C4-2B (cell line): ENCODE measurements at regions not wholly inside any gene's neighbourhood (a gene's known extent, or its start where the extent isn't known, plus 50 kb on each side); places are given as distances from the start of the nearest gene placed in this dataset.
A peak's percentile ranks its signal among the peaks of the same experiment; 100 is the strongest.

Source experiments
- H3K27ac ChIP-seq: fragments of 450-650 bp; 2 replicates; pipeline ENCODE4 v1.5.1; 2017
- ZFX ChIP-seq: fragments of 450-650 bp; IDR thresholded peaks from 2 replicates; pipeline ENCODE4 v1.6.1; 2017
- TF ChIP-seq, protein P1 (sequence below): fragments of 450-650 bp; conservative IDR thresholded peaks from 2 replicates; pipeline ENCODE4 v1.5.1; 2017; ENCODE audit warnings: mild to moderate bottlenecking

DNA sequence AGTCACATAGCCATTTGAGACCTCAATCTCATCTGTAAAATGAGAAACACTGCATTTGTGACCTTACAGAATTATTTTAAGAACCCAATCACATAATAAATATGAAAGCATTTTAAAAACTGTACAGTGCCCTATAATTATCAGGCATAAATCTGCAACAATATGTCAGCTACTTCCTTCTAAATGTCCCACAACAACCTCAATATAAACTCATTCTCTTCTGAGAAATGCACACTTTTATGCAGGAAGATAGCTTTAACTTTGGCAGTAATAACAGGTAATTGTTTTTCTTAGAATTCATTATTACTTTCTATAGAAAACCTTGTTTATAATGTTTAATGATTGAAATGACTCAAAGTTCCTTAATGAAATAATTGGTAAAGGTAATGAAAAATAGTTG is 400.7 kb upstream of the AGTR1 start:
- TF ChIP-seq ZFX: no peak
- TF ChIP-seq, protein P1, sequence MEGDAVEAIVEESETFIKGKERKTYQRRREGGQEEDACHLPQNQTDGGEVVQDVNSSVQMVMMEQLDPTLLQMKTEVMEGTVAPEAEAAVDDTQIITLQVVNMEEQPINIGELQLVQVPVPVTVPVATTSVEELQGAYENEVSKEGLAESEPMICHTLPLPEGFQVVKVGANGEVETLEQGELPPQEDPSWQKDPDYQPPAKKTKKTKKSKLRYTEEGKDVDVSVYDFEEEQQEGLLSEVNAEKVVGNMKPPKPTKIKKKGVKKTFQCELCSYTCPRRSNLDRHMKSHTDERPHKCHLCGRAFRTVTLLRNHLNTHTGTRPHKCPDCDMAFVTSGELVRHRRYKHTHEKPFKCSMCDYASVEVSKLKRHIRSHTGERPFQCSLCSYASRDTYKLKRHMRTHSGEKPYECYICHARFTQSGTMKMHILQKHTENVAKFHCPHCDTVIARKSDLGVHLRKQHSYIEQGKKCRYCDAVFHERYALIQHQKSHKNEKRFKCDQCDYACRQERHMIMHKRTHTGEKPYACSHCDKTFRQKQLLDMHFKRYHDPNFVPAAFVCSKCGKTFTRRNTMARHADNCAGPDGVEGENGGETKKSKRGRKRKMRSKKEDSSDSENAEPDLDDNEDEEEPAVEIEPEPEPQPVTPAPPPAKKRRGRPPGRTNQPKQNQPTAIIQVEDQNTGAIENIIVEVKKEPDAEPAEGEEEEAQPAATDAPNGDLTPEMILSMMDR: no peak

DNA sequence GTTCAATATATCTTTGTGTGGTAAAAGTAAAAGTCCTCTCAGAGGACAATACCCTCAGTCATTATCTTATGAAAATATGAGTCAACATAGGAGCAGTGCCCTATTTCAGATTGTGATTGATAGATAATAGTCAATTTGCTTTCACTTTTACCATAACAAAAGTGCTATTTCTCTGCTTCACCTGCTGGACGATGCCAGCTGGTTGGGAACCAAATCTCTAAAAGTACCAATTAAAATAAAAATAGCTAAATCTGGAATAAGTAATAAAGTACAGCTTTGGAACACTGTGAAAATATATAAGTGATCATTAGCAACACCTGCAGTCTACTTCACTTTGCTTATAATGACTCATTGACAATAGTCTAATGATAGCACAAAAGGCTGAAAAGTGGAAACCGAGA is 390.3 kb upstream of the AGTR1 start:
- TF ChIP-seq, protein P1: no peak
- no peak for TF ChIP-seq ZFX
- H3K27ac ChIP-seq: no peak overlapping the region

More for the DNA sequence above, 400.7 kb upstream of the AGTR1 start:
- H3K27ac ChIP-seq: no peak overlapping the region

DNA sequence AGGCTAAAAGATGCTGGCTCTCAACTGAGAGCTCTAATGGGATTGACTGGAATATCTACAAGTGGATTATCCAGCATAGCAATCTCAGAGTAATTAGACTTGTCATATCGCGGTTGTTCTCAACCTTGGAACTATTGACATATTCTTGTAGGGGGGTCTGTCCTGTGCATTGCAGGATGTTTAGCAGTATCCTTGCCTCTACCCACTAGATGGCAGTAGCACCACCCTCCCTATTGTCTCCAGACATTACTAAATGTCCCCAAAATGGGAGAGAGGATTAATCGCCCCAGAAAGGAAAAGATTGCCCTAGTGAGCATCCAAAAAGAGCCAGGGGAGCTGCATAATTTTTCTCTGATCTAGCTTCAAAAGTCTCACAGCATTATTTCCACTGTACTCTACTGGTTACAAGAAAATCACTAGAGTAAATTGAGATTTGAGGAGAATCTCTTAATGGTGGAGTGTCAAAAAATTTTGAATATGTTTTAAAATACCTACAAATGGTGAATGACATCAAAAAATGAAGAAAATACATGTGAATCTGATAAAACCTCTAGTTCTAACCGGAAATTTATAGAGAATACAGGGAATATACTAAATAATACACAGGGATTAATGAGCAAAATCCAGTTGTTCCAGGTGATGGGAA is 388.2 kb upstream of the AGTR1 start:
- H3K27ac ChIP-seq: no peak overlapping the region
- TF ChIP-seq ZFX: no peak
- TF ChIP-seq, protein P1: peak; percentile 93

DNA sequence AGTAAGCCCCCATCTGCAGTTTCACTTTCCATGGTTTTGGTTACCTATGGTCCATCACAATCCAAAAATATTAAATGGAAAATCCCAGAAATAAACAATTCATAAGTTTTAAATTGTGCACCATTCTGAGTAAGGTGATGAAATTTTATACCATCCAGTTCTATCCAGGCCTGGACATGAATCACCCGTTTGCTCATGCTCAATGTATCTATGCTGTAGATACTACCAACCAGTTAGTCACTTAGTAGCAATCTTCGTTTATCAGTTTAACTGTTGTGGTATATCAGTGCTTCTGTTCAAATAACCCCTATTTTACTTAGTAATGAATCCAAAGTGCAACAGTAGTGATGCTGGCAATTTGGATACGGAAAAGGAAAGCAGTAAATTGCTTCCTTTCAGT is 381.9 kb upstream of the AGTR1 start:
- no peak overlapping the region for H3K27ac ChIP-seq
- no peak for TF ChIP-seq ZFX
- TF ChIP-seq, protein P1: no peak

DNA sequence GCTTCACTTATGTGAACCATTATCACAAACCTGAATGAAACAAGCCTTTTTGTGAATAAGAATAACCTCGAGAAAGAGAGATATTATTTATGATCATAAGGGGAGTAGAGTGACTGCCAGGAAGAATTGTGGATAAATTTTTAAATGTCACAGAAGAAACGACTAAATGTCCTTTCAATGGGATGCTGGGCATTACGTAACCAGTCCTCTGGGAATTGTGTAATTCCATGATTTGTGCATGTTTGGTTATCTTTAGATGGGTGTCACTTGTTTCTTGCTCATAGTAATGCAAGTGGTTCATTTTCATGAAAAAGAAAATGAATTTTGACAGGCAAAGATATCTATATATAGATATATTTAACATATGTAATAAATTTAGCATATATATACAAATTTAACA is 379.5 kb upstream of the AGTR1 start:
- no peak overlapping the region for H3K27ac ChIP-seq

DNA sequence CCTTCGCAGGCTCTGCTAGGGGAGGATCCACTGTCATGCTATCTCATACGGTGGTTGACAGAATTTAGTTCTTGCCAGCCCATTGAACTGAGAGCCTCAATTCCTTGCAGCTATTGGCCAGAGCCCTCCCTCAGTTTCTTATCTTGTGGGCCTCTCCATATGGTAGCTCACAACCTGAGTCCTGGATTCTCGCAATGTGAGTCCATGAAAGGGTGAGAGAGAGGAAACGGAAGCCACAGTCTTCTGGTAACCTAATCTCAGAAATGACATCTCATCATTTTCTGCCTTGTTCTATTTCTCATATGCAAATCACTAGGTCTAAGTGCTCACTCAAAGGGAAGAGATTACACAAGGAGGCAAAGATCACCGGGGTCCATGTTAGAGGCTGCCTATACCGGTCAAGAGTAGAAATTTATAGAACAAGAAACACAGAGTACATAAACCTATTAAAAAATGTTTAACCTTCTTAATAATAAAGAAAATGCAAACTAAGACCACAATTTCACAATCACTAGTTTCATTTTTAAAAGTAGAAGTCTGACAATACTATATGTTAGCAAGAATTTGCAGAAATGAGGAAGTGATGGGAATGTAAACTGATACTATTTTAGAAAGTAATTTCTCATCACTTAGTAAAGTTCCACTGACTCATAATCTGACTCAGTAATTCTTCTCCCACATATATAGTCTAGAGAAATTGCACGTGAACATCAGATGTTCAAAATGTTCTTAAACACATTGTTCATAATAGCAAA is 378.4 kb upstream of the AGTR1 start:
- H3K27ac ChIP-seq: no peak overlapping the region
- TF ChIP-seq, protein P1: no peak
- no peak for TF ChIP-seq ZFX

More for the DNA sequence above, 379.5 kb upstream of the AGTR1 start:
- no peak for TF ChIP-seq ZFX
- TF ChIP-seq, protein P1: no peak

DNA sequence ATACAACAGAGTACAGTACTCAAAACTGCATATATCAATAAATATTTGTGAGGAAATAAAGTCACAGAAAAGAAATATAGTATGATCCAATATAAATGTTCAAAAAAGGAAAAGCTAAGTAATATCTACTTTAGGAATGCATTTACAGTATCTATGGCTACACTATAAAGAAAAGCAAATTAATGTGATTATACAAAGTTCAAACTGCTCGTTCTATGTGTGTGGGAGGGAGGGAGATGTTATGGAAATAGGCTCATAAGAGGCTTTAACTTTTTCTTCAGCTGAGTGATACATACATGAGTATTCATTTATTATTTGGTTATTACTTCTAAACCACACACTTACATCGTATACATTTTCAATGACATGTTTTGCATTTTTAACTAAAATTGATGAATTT is 377.7 kb upstream of the AGTR1 start:
- TF ChIP-seq ZFX: no peak
- TF ChIP-seq, protein P1: no peak
- H3K27ac ChIP-seq: no peak overlapping the region
